NT2/D1 (cell line): ENCODE measurements at regions not wholly inside any gene's neighbourhood (a gene's known extent, or its start where the extent isn't known, plus 50 kb on each side); places are given as distances from the start of the nearest gene placed in this dataset.
"Not testable (repeated sequence)": the region's sequence is repeated elsewhere in the genome, so short reads cannot be mapped to it uniquely, and the experiment has no call there.

ENCODE experiments used
- SUZ12 ChIP-seq: IDR thresholded peaks from 2 replicates; pipeline ENCODE4 v1.6.1; 2011; ENCODE audit not compliant: insufficient read length, insufficient read depth; ENCODE audit errors: extremely low read depth
- ZNF274 ChIP-seq: IDR thresholded peaks from 2 replicates; pipeline ENCODE4 v1.6.1; 2011; ENCODE audit warnings: mild to moderate bottlenecking, low read depth, low read length

DNA sequence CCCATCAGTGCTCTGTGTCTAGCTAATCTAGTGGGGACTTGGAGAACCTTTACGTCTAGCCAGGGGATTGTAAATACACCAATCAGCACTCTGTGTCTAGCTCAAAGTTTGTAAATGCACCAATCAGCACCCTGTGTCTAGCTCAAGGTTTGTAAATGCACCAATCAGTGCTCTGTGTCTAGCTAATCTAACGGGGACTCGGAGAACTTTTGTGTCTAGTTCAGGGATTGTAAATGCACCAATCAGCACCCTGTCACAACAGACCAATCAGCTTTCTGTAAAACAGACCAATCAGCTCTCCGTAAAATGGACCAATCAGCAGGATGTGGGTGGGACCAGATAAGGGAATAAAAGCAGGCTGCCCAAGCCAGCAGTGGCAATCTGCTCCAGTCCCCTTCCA lies 268.3 kb upstream of the MKLN1 start:
- TF ChIP-seq ZNF274, SUZ12: not testable (repeated sequence)
